Common myeloid progenitor, CD34-positive (primary cell): ENCODE measurements at regions not wholly inside any gene's neighbourhood (a gene's known extent, or its start where the extent isn't known, plus 50 kb on each side); places are given as distances from the start of the nearest gene placed in this dataset.
"Not testable (repeated sequence)": the region's sequence is repeated elsewhere in the genome, so short reads cannot be mapped to it uniquely, and the experiment has no call there.

Experiments
- CTCF ChIA-PET: fragments of 350-600 bp; sonication (Branson Sonifier 250); formaldehyde crosslinking; loops from one replicate; lab custom pipeline; 2021; ENCODE audit warnings: antibody characterized with exemption; lab: Charles Lee
- POLR2A ChIA-PET: fragments of 350-600 bp; sonication (Branson Sonifier 250); formaldehyde crosslinking; loops from one replicate; lab custom pipeline; 2021; ENCODE audit warnings: antibody characterized with exemption; lab: Charles Lee
- DNase-seq, 3 donors: peaks; one replicate each; pipeline versions ENCODE4 v3.0.0 to v3.0.0-alpha.2; 2013
- H3K27ac ChIP-seq, 2 experiments: 1 replicate in 1 of 2; 2 replicates in 1 of 2; pipeline ENCODE4 v1.7.0; 2013; ENCODE audit warnings: inconsistent platforms in 2 of 2, low read length in 2 of 2, mild to moderate bottlenecking in 2 of 2, low read depth in 1 of 2, moderate library complexity in 1 of 2; ENCODE audit not compliant: severe bottlenecking in 2 of 2, insufficient read depth in 1 of 2, poor library complexity in 1 of 2
- H3K27me3 ChIP-seq, 5 experiments: replicated peaks in 2 of 5; 1 replicate in 3 of 5; 2 replicates in 2 of 5; pipeline versions ENCODE4 v1.6.1 to v1.7.0; 2013; ENCODE audit warnings: low read length in 4 of 5, mild to moderate bottlenecking in 2 of 5, moderate library complexity in 2 of 5, inconsistent platforms in 1 of 5; ENCODE audit not compliant: insufficient read depth in 5 of 5, control insufficient read depth in 4 of 5
- H3K36me3 ChIP-seq, 4 experiments: 1 replicate in 2 of 4; 2 replicates in 2 of 4; pipeline versions ENCODE4 v1.6.1 to v1.7.0; 2013; ENCODE audit warnings: low read length in 3 of 4, control low read depth in 1 of 4, mild to moderate bottlenecking in 1 of 4; ENCODE audit not compliant: control insufficient read depth in 4 of 4, insufficient read depth in 4 of 4
- H3K4me1 ChIP-seq, 4 experiments: 1 replicate in 3 of 4; 2 replicates in 1 of 4; pipeline versions ENCODE4 v1.6.1 to v1.7.1; 2013; ENCODE audit warnings: low read length in 3 of 4, mild to moderate bottlenecking in 3 of 4, control low read depth in 1 of 4, inconsistent platforms in 1 of 4, moderate library complexity in 1 of 4; ENCODE audit not compliant: control insufficient read depth in 4 of 4, insufficient read depth in 4 of 4; ENCODE audit errors: control extremely low read depth in 1 of 4
- H3K4me3 ChIP-seq, 7 experiments: 1 replicate in 4 of 7; 2 replicates in 3 of 7; pipeline versions ENCODE4 v1.5.1 to v1.7.0; 2013; ENCODE audit warnings: mild to moderate bottlenecking in 7 of 7, low read length in 6 of 7, moderate library complexity in 6 of 7, inconsistent platforms in 2 of 7, low read depth in 2 of 7, control low read depth in 1 of 7; ENCODE audit not compliant: insufficient read depth in 4 of 7, control insufficient read depth in 1 of 7; ENCODE audit errors: extremely low read depth in 1 of 7
- H3K9me3 ChIP-seq, 5 experiments: 1 replicate in 4 of 5; 2 replicates in 1 of 5; pipeline versions ENCODE4 v1.6.1 to v1.7.1; 2013; ENCODE audit warnings: low read length in 4 of 5, mild to moderate bottlenecking in 2 of 5, inconsistent platforms in 1 of 5, low read depth in 1 of 5, moderate library complexity in 1 of 5; ENCODE audit not compliant: control insufficient read depth in 4 of 5, insufficient read depth in 2 of 5; ENCODE audit errors: control extremely low read depth in 1 of 5
- WGBS: methylation state at CpG from one replicate; pipeline ENCODE4 v1.1.5; 2013; ENCODE audit not compliant: insufficient coverage; 5-methylcytosine and 5-hydroxymethylcytosine counted together

DNA sequence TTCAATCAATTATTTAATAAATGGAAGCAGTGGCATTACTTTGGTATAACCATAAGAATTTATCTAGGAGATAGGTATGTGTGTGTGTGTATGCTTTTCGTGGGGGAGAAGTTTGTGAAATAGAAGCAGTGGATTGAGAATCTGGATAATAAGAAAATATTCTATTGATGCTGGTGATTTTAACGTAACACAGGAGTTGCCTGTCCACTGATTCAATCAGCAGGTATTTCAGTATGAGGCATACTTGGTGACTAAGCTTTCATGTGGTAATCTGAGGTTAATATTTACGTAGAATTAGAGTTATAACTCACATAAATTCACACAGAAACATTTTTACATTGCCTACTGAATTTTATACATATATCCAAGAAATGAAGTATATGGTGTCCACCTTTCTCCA lies 568.0 kb downstream of the ZWINT start:
- H3K27ac ChIP-seq: no peak overlapping the region
- POLR2A ChIA-PET: no interaction called here
- WGBS: 100% methylated on average over 1 of the region's 3 CpGs
- CTCF ChIA-PET: no interaction called here
- H3K4me3 ChIP-seq: no peak overlapping the region
- no peaks in the 10 kb centered on the region for H3K4me1 ChIP-seq
- no peak for DNase-seq
- H3K36me3 ChIP-seq: no peaks in the 10 kb centered on the region
- no peaks in the 10 kb centered on the region for H3K27me3 ChIP-seq
- no peaks in the 10 kb centered on the region for H3K9me3 ChIP-seq

DNA sequence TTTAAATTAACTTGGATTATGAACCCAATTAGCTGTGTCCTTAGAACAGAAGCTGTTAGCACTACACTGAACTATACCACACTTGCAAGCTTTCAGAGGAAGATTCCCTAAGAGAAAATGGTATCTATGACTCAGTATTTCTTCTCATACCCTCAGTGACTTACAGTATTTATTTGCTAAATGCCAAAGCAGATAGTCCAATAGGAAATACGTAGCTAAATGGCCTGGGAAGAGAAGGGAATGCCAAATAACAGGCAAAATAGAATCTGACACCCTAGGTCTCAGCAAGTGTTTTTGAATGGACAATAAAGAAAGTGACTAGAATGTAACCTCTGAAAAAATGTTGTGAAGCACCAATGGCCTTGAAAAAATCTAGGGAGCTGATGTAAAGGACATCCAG lies 570.8 kb downstream of the ZWINT start:
- H3K27ac ChIP-seq, CTCF ChIA-PET, H3K9me3 ChIP-seq, H3K4me3 ChIP-seq, H3K27me3 ChIP-seq, H3K36me3 ChIP-seq, DNase-seq, H3K4me1 ChIP-seq, POLR2A ChIA-PET: not testable (repeated sequence)
- no CpG with 5 or more reads among the region's 1 CpG for WGBS

DNA sequence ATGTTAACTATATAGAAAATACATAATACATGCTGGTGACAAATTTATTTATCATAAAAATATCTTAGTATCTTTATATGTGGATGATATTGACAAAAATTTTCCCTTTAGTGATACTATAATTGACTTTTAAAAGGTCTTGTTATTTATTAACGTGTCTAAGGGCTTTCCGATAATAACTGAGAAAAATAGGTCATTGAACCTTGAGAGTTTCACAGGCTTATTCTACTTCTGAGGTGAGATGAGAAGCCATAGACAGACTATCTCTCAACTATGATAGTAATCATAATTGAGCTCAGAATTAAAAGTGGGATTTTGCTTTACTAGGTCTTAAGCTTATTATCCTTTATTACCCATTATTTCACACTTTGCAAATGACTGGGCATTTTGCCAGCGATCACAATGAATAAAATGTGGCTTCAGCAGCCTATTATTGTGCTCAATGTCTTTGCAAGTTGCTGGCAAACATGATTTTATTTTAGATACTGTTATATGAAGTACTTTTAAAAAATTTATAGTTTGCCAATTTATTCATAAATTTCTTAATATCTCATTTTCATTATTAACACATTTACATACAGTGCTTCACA lies 574.5 kb downstream of the ZWINT start:
- Histone ChIP-seq H3K36me3 (no peaks in the 10 kb centered on the region), H3K4me1 (no peaks in the 10 kb centered on the region), H3K27me3 (no peaks in the 10 kb centered on the region), H3K4me3 (no peak overlapping the region), H3K27ac (no peak overlapping the region), H3K9me3 (no peaks in the 10 kb centered on the region)
- ChIA-PET POLR2A (no interaction called here), CTCF (no interaction called here)
- no peak for DNase-seq
- WGBS: no CpG with 5 or more reads among the region's 3 CpGs

DNA sequence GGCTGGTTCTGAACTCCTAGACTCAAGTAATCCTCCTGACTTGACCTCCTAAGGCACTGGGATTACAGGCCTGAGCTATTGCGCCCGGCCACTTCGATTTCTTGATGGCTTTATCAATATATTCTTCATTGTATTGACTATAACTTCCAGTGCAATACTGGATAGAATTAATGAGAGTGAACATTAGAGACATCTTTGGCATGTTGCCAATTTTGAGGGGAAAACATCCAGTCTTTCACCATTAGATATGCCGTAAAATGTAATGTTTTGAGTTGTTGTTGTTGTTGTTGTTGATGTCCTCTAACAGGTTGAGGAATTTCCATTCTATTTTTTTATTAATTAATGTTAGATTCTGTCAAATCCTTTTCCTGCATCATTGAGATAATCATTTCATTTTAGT lies 578.9 kb downstream of the ZWINT start:
- Histone ChIP-seq H3K27ac (no peak overlapping the region), H3K27me3 (no peaks in the 10 kb centered on the region), H3K4me3 (no peak overlapping the region), H3K36me3 (no peaks in the 10 kb centered on the region), H3K9me3 (no peaks in the 10 kb centered on the region), H3K4me1 (no peaks in the 10 kb centered on the region)
- CTCF ChIA-PET: no interaction called here
- POLR2A ChIA-PET: no interaction called here
- no CpG with 5 or more reads among the region's 4 CpGs for WGBS
- no peak for DNase-seq

DNA sequence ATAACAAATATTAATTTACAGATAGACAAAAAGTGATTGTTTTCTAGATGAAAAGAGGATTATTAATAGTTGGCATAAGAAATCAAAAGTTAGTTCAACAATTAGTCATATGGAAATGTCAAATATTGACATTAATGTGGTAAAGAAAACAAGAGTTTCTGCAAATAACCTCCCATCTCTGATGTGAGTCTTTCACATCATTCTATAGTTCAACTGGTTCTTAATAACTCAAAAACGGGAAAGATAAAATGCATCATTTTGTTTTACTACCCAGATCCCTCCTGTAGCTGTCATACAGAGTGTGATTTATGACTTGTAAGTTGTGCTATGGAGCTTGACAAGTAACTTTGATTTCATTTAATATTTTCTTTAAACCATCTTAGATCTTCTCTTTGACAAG lies 594.8 kb downstream of the ZWINT start:
- H3K4me1 ChIP-seq: no peaks in the 10 kb centered on the region
- H3K27ac ChIP-seq: no peak overlapping the region
- WGBS: no CpG with 5 or more reads among the region's 1 CpG
- H3K4me3 ChIP-seq: no peak overlapping the region
- no peaks in the 10 kb centered on the region for H3K36me3 ChIP-seq
- H3K9me3 ChIP-seq: no peaks in the 10 kb centered on the region
- ChIA-PET POLR2A (no interaction called here), CTCF (no interaction called here)
- no peak for DNase-seq
- no peaks in the 10 kb centered on the region for H3K27me3 ChIP-seq

DNA sequence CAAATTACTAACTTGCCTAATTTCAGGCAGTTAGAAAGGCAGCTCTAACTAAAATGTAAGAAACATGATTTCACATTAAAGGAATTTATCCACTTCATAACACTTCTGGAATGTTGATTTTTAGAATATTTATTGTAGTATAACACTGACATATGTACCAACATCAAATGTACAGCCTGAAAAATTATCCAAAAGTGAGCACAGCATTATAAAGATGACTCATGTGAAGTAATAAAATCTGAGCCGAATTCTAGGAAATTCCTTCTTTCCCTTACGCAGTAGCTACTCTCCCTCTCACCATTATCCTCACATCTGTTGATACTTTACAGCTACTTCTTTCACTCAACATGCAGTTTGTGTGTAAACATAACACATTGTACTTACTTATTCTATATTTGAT lies 610.6 kb downstream of the ZWINT start:
- H3K36me3 ChIP-seq: no peaks in the 10 kb centered on the region
- H3K27ac ChIP-seq: no peak overlapping the region
- H3K4me3 ChIP-seq: no peak overlapping the region
- no peak for DNase-seq
- CTCF ChIA-PET: interaction anchor here (1.0 kb wide), 1 partner anchor 72 kb away, joined by 3 read pairs; no protein-coding TSS in a partner anchor
- H3K9me3 ChIP-seq: no peaks in the 10 kb centered on the region
- WGBS: no CpG with 5 or more reads among the region's 2 CpGs
- no peaks in the 10 kb centered on the region for H3K27me3 ChIP-seq
- POLR2A ChIA-PET: no interaction called here
- no peaks in the 10 kb centered on the region for H3K4me1 ChIP-seq

DNA sequence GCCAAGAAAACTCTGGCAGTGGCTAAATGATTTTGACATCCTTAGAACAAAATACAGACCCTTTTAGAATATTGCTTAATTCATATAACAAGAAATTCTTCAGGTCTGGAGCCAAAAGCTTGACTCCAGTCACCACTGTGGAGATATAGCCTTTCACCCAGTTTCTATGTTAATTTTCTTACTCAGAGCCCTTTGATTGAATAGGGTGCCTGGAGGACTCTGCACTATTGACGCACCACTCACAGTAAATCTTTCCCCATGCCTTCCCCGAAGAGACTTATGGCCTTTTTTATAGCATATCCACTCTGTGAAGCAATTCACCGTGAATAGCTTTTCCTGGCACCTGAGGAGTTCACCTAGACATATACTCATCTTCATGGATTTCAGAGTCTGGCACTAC lies 613.8 kb downstream of the ZWINT start:
- CTCF ChIA-PET: no interaction called here
- POLR2A ChIA-PET: no interaction called here

More for the DNA sequence above, 613.8 kb downstream of the ZWINT start:
- H3K27ac ChIP-seq: no peak overlapping the region
- no peaks in the 10 kb centered on the region for H3K27me3 ChIP-seq
- H3K4me1 ChIP-seq: no peaks in the 10 kb centered on the region
- DNase-seq: no peak
- H3K4me3 ChIP-seq: no peak overlapping the region
- 84% methylated on average over 3 of the region's 3 CpGs for WGBS
- no peaks in the 10 kb centered on the region for H3K9me3 ChIP-seq
- H3K36me3 ChIP-seq: no peaks in the 10 kb centered on the region
